KMS-11 (cell line): ENCODE measurements at regions not wholly inside any gene's neighbourhood (a gene's known extent, or its start where the extent isn't known, plus 50 kb on each side); places are given as distances from the start of the nearest gene placed in this dataset.

Source experiments
- H2AFZ ChIP-seq: fragments of 200-600 bp; sonication (generic); 2 replicates; pipeline ENCODE4 v1.6.1; 2016; ENCODE audit warnings: antibody characterized with exemption, mixed run types, low read depth
- H3K27ac ChIP-seq: fragments of 200-600 bp; sonication (generic); 2 replicates; pipeline ENCODE4 v1.6.1; 2016; ENCODE audit warnings: mild to moderate bottlenecking, mixed run types
- H3K27me3 ChIP-seq: fragments of 200-600 bp; sonication (generic); 2 replicates; pipeline ENCODE4 v1.6.1; 2017; ENCODE audit warnings: mild to moderate bottlenecking, low read depth, mixed run types, moderate library complexity; ENCODE audit not compliant: insufficient read depth
- H3K36me3 ChIP-seq: fragments of 200-600 bp; sonication (generic); 2 replicates; pipeline ENCODE4 v1.6.1; 2017; ENCODE audit warnings: mild to moderate bottlenecking, mixed run types; ENCODE audit not compliant: insufficient read depth
- H3K4me1 ChIP-seq: fragments of 200-600 bp; sonication (generic); 2 replicates; pipeline ENCODE4 v1.6.1; 2016; ENCODE audit warnings: mild to moderate bottlenecking, low read depth, mixed run types; ENCODE audit not compliant: poor library complexity, severe bottlenecking
- H3K4me2 ChIP-seq: fragments of 200-600 bp; sonication (generic); 2 replicates; pipeline ENCODE4 v1.7.0; 2016; ENCODE audit warnings: mild to moderate bottlenecking, mixed run types
- H3K4me3 ChIP-seq: fragments of 200-600 bp; sonication (generic); IDR thresholded peaks from 2 replicates; pipeline ENCODE4 v1.6.1; 2017; ENCODE audit warnings: low read depth, low read length, mixed read lengths; ENCODE audit not compliant: insufficient read depth
- H3K79me2 ChIP-seq: fragments of 200-600 bp; sonication (generic); 2 replicates; pipeline ENCODE4 v1.6.1; 2016; ENCODE audit warnings: low read depth, mixed run types; ENCODE audit not compliant: insufficient read depth
- H3K9ac ChIP-seq: fragments of 200-600 bp; sonication (generic); 2 replicates; pipeline ENCODE4 v1.6.1; 2016; ENCODE audit warnings: mild to moderate bottlenecking, mixed run types
- H4K20me1 ChIP-seq: fragments of 200-600 bp; sonication (generic); 2 replicates; pipeline ENCODE4 v1.6.1; 2016; ENCODE audit warnings: mild to moderate bottlenecking, mixed run types; ENCODE audit not compliant: insufficient read depth
- CTCF ChIP-seq: fragments of 200-600 bp; sonication (generic); conservative IDR thresholded peaks from 2 replicates; pipeline ENCODE4 v1.6.1; 2017; ENCODE audit warnings: low read depth, mild to moderate bottlenecking, antibody characterized with exemption, low read length, moderate library complexity, mixed read lengths

DNA sequence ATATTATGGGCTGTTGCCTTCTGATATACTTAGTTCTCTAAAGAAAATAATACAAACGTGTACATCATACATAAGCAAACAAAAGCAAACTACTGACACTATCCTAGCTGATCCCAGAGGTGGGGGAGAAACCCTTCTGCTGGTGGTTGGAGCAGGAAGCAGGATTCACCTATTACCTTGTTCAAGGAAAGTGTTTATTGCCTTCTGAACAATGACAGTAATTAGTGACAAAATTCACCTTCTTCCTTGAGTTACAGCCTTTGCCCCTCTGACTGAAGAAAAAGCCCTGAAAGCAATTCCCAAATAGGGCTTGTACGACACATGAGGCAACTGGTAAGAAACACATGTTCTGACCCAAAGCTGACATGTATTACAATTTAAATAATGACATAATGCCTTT, 118.8 kb upstream of the AKR1E2 start:
- Histone ChIP-seq H3K4me2 (no peak overlapping the region), H3K4me3 (no peak overlapping the region), H3K27ac (no peak overlapping the region), H4K20me1 (no peaks in the 10 kb centered on the region), H3K79me2 (no peaks in the 10 kb centered on the region), H2AFZ (no peak overlapping the region), H3K9ac (no peak overlapping the region), H3K36me3 (no peaks in the 10 kb centered on the region), H3K27me3 (no peaks in the 10 kb centered on the region), H3K4me1 (no peaks in the 10 kb centered on the region)
- no peak for TF ChIP-seq CTCF

GRCh38 chr10:4704034-4704545, 121.9 kb upstream of the AKR1E2 start:
- Histone ChIP-seq H3K4me1 (no peaks in the 10 kb centered on the region), H3K36me3 (no peaks in the 10 kb centered on the region), H3K4me3 (no peak overlapping the region), H3K4me2 (no peak overlapping the region), H3K27ac (no peak overlapping the region), H3K79me2 (no peaks in the 10 kb centered on the region), H4K20me1 (no peaks in the 10 kb centered on the region), H2AFZ (no peak overlapping the region), H3K27me3 (no peaks in the 10 kb centered on the region), H3K9ac (no peak overlapping the region)
- no peak for TF ChIP-seq CTCF

GRCh38 chr10:4701016-4701415, 125.0 kb upstream of the AKR1E2 start:
- Histone ChIP-seq H3K4me2 (no peak overlapping the region), H3K27ac (no peak overlapping the region), H2AFZ (no peak overlapping the region), H4K20me1 (no peaks in the 10 kb centered on the region), H3K4me3 (no peak overlapping the region), H3K36me3 (no peaks in the 10 kb centered on the region), H3K27me3 (no peaks in the 10 kb centered on the region), H3K9ac (no peak overlapping the region), H3K4me1 (no peaks in the 10 kb centered on the region), H3K79me2 (no peaks in the 10 kb centered on the region)
- TF ChIP-seq CTCF = no peak

- Histone ChIP-seq H3K27ac (no peak overlapping the region), H3K4me2 (no peak overlapping the region), H3K9ac (no peak overlapping the region), H2AFZ (no peak overlapping the region), H3K79me2 (no peaks in the 10 kb centered on the region), H3K27me3 (no peaks in the 10 kb centered on the region), H4K20me1 (no peaks in the 10 kb centered on the region), H3K4me3 (no peak overlapping the region), H3K36me3 (no peaks in the 10 kb centered on the region), H3K4me1 (no peaks in the 10 kb centered on the region)
- no peak for TF ChIP-seq CTCF
Measured at GRCh38 chr10:4699950-4700730, 125.9 kb upstream of the AKR1E2 start.
